IMR-90 (cell line): ENCODE measurements at regions not wholly inside any gene's neighbourhood (a gene's known extent, or its start where the extent isn't known, plus 50 kb on each side); places are given as distances from the start of the nearest gene placed in this dataset.

Source experiments
- ATAC-seq: fragments of 200-7000 bp; cut with Tn5 transposase; 2 replicates; pipeline ENCODE4 v1.9.1; 2020; ENCODE audit warnings: low read depth, mild to moderate bottlenecking, moderate library complexity
- BruUV-seq: library from RNA; stranded (reverse); fragments of 400-500 nt; replicated peaks from 2 replicates; lab custom pipeline; 2021; lab: Mats Ljungman, UMichigan
- CTCF ChIA-PET: fragments of 300-600 bp; formaldehyde crosslinking; extraction: SDS; loops from one replicate; lab custom pipeline; 2021; ENCODE audit warnings: antibody characterized with exemption; lab: Yijun Ruan, JAX
- POLR2A ChIA-PET: fragments of 300-600 bp; sonication (Branson Sonifier 250); formaldehyde crosslinking; loops from one replicate; lab custom pipeline; 2022; ENCODE audit warnings: antibody characterized with exemption; ENCODE audit not compliant: unreplicated experiment; lab: Charles Lee
- DNase-seq: peaks from one replicate; pipeline ENCODE4 v3.0.0; 2013
- H2AFZ ChIP-seq: replicated peaks from 2 replicates; pipeline ENCODE3; 2013; ENCODE audit warnings: low read length, mild to moderate bottlenecking; ENCODE audit not compliant: poor library complexity
- H2AK5ac ChIP-seq: 2 replicates; pipeline ENCODE4 v1.6.1; 2013; ENCODE audit warnings: low read depth, low read length, inconsistent platforms
- H2AK9ac ChIP-seq: replicated peaks from 2 replicates; pipeline ENCODE3; 2013; ENCODE audit warnings: mild to moderate bottlenecking, low read depth, low read length, moderate library complexity; ENCODE audit not compliant: poor library complexity
- H2BK120ac ChIP-seq: 2 replicates; pipeline ENCODE4 v1.6.1; 2013; ENCODE audit warnings: low read depth, low read length, inconsistent platforms
- H2BK15ac ChIP-seq: 3 replicates; pipeline ENCODE4 v1.6.1; 2013; ENCODE audit warnings: low read depth, low read length, inconsistent platforms
- H2BK20ac ChIP-seq: 2 replicates; pipeline ENCODE4 v1.6.1; 2013; ENCODE audit warnings: low read depth, mild to moderate bottlenecking, inconsistent platforms, low read length, moderate library complexity
- H2BK5ac ChIP-seq: 2 replicates; pipeline ENCODE4 v1.6.1; 2013; ENCODE audit warnings: mild to moderate bottlenecking, low read depth, low read length, inconsistent platforms; ENCODE audit not compliant: poor library complexity, severe bottlenecking
- H3K14ac ChIP-seq: replicated peaks from 2 replicates; pipeline ENCODE4 v1.6.1; 2013; ENCODE audit warnings: low read depth, low read length, inconsistent platforms
- H3K18ac ChIP-seq: 2 replicates; pipeline ENCODE4 v1.6.1; 2013; ENCODE audit warnings: low read depth, low read length, control low read depth
- H3K23ac ChIP-seq: 2 replicates; pipeline ENCODE4 v1.6.1; 2013; ENCODE audit warnings: low read depth, low read length, inconsistent platforms
- H3K27ac ChIP-seq: 2 replicates; pipeline ENCODE4 v1.5.1; 2013; ENCODE audit warnings: mild to moderate bottlenecking, control low read depth, low read length; ENCODE audit not compliant: insufficient read depth
- H3K27me3 ChIP-seq: 2 replicates; pipeline ENCODE4 v1.6.1; 2013; ENCODE audit warnings: low read length; ENCODE audit not compliant: control insufficient read depth, insufficient read depth
- H3K36me3 ChIP-seq: 2 replicates; pipeline ENCODE4 v1.6.1; 2013; ENCODE audit warnings: low read length, mixed read lengths; ENCODE audit not compliant: control insufficient read depth, insufficient read depth
- H3K4ac ChIP-seq: 2 replicates; pipeline ENCODE4 v1.6.1; 2013; ENCODE audit warnings: low read depth, low read length, inconsistent platforms
- H3K4me1 ChIP-seq: 2 replicates; pipeline ENCODE4 v1.6.1; 2013; ENCODE audit warnings: low read length, mixed read lengths; ENCODE audit not compliant: control insufficient read depth, insufficient read depth
- H3K4me2 ChIP-seq: 2 replicates; pipeline ENCODE4 v1.6.1; 2013; ENCODE audit warnings: low read depth, mild to moderate bottlenecking, control low read depth, low read length, moderate library complexity
- H3K4me3 ChIP-seq: 2 replicates; pipeline ENCODE4 v1.5.1; 2013; ENCODE audit warnings: low read depth, mild to moderate bottlenecking, control low read depth, low read length, moderate library complexity; ENCODE audit not compliant: insufficient read depth
- H3K56ac ChIP-seq: 2 replicates; pipeline ENCODE4 v1.6.1; 2013; ENCODE audit warnings: low read length, inconsistent platforms; ENCODE audit not compliant: insufficient read depth; ENCODE audit errors: extremely low read depth
- H3K79me1 ChIP-seq, 2 experiments: 2 replicates each; pipeline ENCODE4 v1.6.1; 2013; ENCODE audit warnings: low read length in 2 of 2, inconsistent platforms in 1 of 2, low read depth in 1 of 2
- H3K9ac ChIP-seq: 2 replicates; pipeline ENCODE4 v1.6.1; 2013; ENCODE audit warnings: low read depth, low read length, control low read depth
- H3K9me1 ChIP-seq: 2 replicates; pipeline ENCODE4 v1.6.1; 2013; ENCODE audit warnings: low read length, inconsistent platforms; ENCODE audit not compliant: insufficient read depth
- H3K9me3 ChIP-seq: 2 replicates; pipeline ENCODE4 v1.6.1; 2013; ENCODE audit warnings: low read length; ENCODE audit not compliant: control insufficient read depth, insufficient read depth
- H4K20me1 ChIP-seq: 2 replicates; pipeline ENCODE4 v1.6.1; 2013; ENCODE audit warnings: low read length, inconsistent platforms; ENCODE audit not compliant: insufficient read depth
- H4K5ac ChIP-seq: 2 replicates; pipeline ENCODE4 v1.6.1; 2013; ENCODE audit warnings: mild to moderate bottlenecking, low read depth, low read length, control low read depth
- H4K8ac ChIP-seq, 2 experiments: 2 replicates each; pipeline ENCODE4 v1.6.1; 2013; ENCODE audit warnings: low read depth in 2 of 2, low read length in 2 of 2, control low read depth in 1 of 2, inconsistent platforms in 1 of 2
- H4K91ac ChIP-seq: 2 replicates; pipeline ENCODE4 v1.6.1; 2013; ENCODE audit warnings: low read depth, low read length, inconsistent platforms; ENCODE audit not compliant: insufficient read depth
- BHLHE40 ChIP-seq: fragments of 150-350 bp; IDR thresholded peaks from 2 replicates; pipeline ENCODE4 v1.6.1; 2016; ENCODE audit warnings: mild to moderate bottlenecking, low read depth, low read length
- CEBPB ChIP-seq: IDR thresholded peaks from 2 replicates; pipeline ENCODE4 v1.6.1; 2012; ENCODE audit warnings: low read depth, low read length, improper control_type of control experiment
- CHD1 ChIP-seq: IDR thresholded peaks from 2 replicates; pipeline ENCODE4 v1.6.1; 2012; ENCODE audit warnings: low read depth, low read length, improper control_type of control experiment
- CTCF ChIP-seq: conservative IDR thresholded peaks from 2 replicates; pipeline ENCODE4 v1.5.1; 2012; ENCODE audit warnings: mild to moderate bottlenecking, low read depth, low read length, improper control_type of control experiment
- FOS ChIP-seq: fragments of 150-350 bp; IDR thresholded peaks from 2 replicates; pipeline ENCODE4 v1.6.1; 2016; ENCODE audit warnings: low read depth, low read length
- MAFK ChIP-seq: IDR thresholded peaks from 2 replicates; pipeline ENCODE4 v1.6.1; 2012; ENCODE audit warnings: low read depth, low read length, improper control_type of control experiment
- MAZ ChIP-seq: IDR thresholded peaks from 2 replicates; pipeline ENCODE4 v1.6.1; 2012; ENCODE audit warnings: low read depth, mild to moderate bottlenecking, low read length, improper control_type of control experiment, moderate library complexity, borderline replicate concordance
- MXI1 ChIP-seq: IDR thresholded peaks from 2 replicates; pipeline ENCODE4 v1.6.1; 2012; ENCODE audit warnings: low read depth, mild to moderate bottlenecking, low read length, moderate library complexity, borderline replicate concordance
- NFE2L2 ChIP-seq: fragments of 150-350 bp; IDR thresholded peaks from 2 replicates; pipeline ENCODE4 v1.6.1; 2016; ENCODE audit warnings: low read depth, mild to moderate bottlenecking, low read length
- POLR2A ChIP-seq: IDR thresholded peaks from 2 replicates; pipeline ENCODE4 v1.6.1; 2012; ENCODE audit warnings: mild to moderate bottlenecking, low read depth, low read length
- RAD21 ChIP-seq: IDR thresholded peaks from 2 replicates; pipeline ENCODE4 v1.6.1; 2012; ENCODE audit warnings: low read length, improper control_type of control experiment
- RCOR1 ChIP-seq: IDR thresholded peaks from 2 replicates; pipeline ENCODE4 v1.6.1; 2012; ENCODE audit warnings: mild to moderate bottlenecking, low read length, improper control_type of control experiment; ENCODE audit not compliant: insufficient replicate concordance
- RFX5 ChIP-seq: IDR thresholded peaks from 2 replicates; pipeline ENCODE4 v1.8.0; 2012; ENCODE audit warnings: low read depth, mild to moderate bottlenecking, low read length, moderate library complexity
- SMC3 ChIP-seq: fragments of 150-350 bp; IDR thresholded peaks from 2 replicates; pipeline ENCODE4 v1.6.1; 2016; ENCODE audit warnings: low read depth, mild to moderate bottlenecking, antibody characterized with exemption, low read length, moderate library complexity
- dilution Hi-C: fragments of 300-500 bp; cut with HindIII; formaldehyde crosslinking; loops from one replicate; pipeline ENCODE4 v1.14.3; 2018; ENCODE audit warnings: low sequenced_read_pairs; ENCODE audit not compliant: unreplicated experiment
- in situ Hi-C: fragments of 300-500 bp; cut with MboI; formaldehyde crosslinking; loops from 3 replicates; pipeline ENCODE4 v1.14.3; 2019; ENCODE audit warnings: low sequenced_read_pairs, inconsistent platforms, mixed read lengths
- intact Hi-C: fragments of 100-400 bp; cut with micrococcal nuclease; formaldehyde crosslinking; loops from 2 replicates; pipeline ENCODE4 v1.10.0; 2022
- TF ChIP-seq, protein P1 (sequence below): fragments of 150-350 bp; IDR thresholded peaks from 2 replicates; pipeline ENCODE4 v1.6.1; 2016; ENCODE audit warnings: low read depth, mild to moderate bottlenecking, low read length, moderate library complexity, borderline replicate concordance
- TF ChIP-seq, protein P2 (sequence below): fragments of 150-350 bp; IDR thresholded peaks from 2 replicates; pipeline ENCODE4 v1.6.1; 2017; ENCODE audit warnings: mild to moderate bottlenecking, antibody characterized with exemption, low read length, low read depth

- no peaks in the 10 kb centered on the region for H3K27me3 ChIP-seq
- TF ChIP-seq, protein P1, sequence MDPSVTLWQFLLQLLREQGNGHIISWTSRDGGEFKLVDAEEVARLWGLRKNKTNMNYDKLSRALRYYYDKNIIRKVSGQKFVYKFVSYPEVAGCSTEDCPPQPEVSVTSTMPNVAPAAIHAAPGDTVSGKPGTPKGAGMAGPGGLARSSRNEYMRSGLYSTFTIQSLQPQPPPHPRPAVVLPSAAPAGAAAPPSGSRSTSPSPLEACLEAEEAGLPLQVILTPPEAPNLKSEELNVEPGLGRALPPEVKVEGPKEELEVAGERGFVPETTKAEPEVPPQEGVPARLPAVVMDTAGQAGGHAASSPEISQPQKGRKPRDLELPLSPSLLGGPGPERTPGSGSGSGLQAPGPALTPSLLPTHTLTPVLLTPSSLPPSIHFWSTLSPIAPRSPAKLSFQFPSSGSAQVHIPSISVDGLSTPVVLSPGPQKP, result no peak
- TF ChIP-seq SMC3, result no peak
- no peak for TF ChIP-seq MAFK
- TF ChIP-seq RAD21, result no peak
- TF ChIP-seq MAZ, result no peak
- TF ChIP-seq, protein P2, sequence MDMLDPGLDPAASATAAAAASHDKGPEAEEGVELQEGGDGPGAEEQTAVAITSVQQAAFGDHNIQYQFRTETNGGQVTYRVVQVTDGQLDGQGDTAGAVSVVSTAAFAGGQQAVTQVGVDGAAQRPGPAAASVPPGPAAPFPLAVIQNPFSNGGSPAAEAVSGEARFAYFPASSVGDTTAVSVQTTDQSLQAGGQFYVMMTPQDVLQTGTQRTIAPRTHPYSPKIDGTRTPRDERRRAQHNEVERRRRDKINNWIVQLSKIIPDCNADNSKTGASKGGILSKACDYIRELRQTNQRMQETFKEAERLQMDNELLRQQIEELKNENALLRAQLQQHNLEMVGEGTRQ, result no peak
- no peak for TF ChIP-seq CTCF
- no peak for TF ChIP-seq NFE2L2
- TF ChIP-seq MXI1, result no peak
- no peak for TF ChIP-seq RFX5
- TF ChIP-seq CEBPB, result no peak
- no peak for TF ChIP-seq FOS
- no peak for TF ChIP-seq RCOR1
- TF ChIP-seq CHD1, result no peak
- no peak for TF ChIP-seq POLR2A
- TF ChIP-seq BHLHE40, result no peak
- H2AK9ac ChIP-seq, result no peak overlapping the region
- no peaks in the 10 kb centered on the region for H3K36me3 ChIP-seq
- H2BK5ac ChIP-seq, result no peak overlapping the region
- H3K9ac ChIP-seq, result no peak overlapping the region
- H3K79me1 ChIP-seq, result no peaks in the 10 kb centered on the region
- no peak overlapping the region for H4K8ac ChIP-seq
- no peak overlapping the region for H2AFZ ChIP-seq
- H3K4ac ChIP-seq, result no peak overlapping the region
- dilution Hi-C loops (no loop called here), intact Hi-C loops (no loop called here), in situ Hi-C loops (no loop called here)
- no peak overlapping the region for H4K91ac ChIP-seq
- no peak overlapping the region for H3K23ac ChIP-seq
- no peak overlapping the region for H3K56ac ChIP-seq
- no peak overlapping the region for H3K27ac ChIP-seq
- H3K9me1 ChIP-seq, result no peaks in the 10 kb centered on the region
- peaks cover 2% of the 10 kb centered on the region; the same call in 1 of the 2 replicates for H3K9me3 ChIP-seq
- H3K4me1 ChIP-seq, result no peaks in the 10 kb centered on the region
- no peak overlapping the region for H3K4me2 ChIP-seq
- no peak overlapping the region for H2AK5ac ChIP-seq
- H2BK120ac ChIP-seq, result no peak overlapping the region
- POLR2A ChIA-PET, result no interaction called here
- no peak overlapping the region for H4K5ac ChIP-seq
- CTCF ChIA-PET, result no interaction called here
- no peak overlapping the region for H2BK15ac ChIP-seq
- DNase-seq (no peak), ATAC-seq (no peak)
- no peak overlapping the region for H3K4me3 ChIP-seq
- H4K20me1 ChIP-seq, result no peaks in the 10 kb centered on the region
- no TSS peak for BruUV-seq
- no peak overlapping the region for H3K14ac ChIP-seq
- H2BK20ac ChIP-seq, result no peak overlapping the region
- no peak overlapping the region for H3K18ac ChIP-seq
These were observed 336.5 kb upstream of the ST6GAL2 start for GRCh38 chr2:107222466-107222865.
